SU-DHL-6 (cell line): ENCODE measurements at regions not wholly inside any gene's neighbourhood (a gene's known extent, or its start where the extent isn't known, plus 50 kb on each side); places are given as distances from the start of the nearest gene placed in this dataset.

ENCODE experiments used
- H2AFZ ChIP-seq: fragments of 200-600 bp; sonication (generic); 2 replicates; pipeline ENCODE4 v1.6.1; 2014; ENCODE audit warnings: low read depth, mild to moderate bottlenecking, moderate library complexity, mixed read lengths, antibody characterized with exemption, low read length; ENCODE audit not compliant: severe bottlenecking
- H3F3A ChIP-seq: fragments of 200-600 bp; shearing (Covaris generic); 2 replicates; pipeline ENCODE4 v1.6.0; 2016; ENCODE audit warnings: antibody characterized with exemption, mild to moderate bottlenecking; ENCODE audit not compliant: insufficient read depth
- H3K27ac ChIP-seq: fragments of 200-600 bp; sonication (generic); 2 replicates; pipeline ENCODE4 v1.5.1; 2016; ENCODE audit warnings: low read depth, mild to moderate bottlenecking, low read length, moderate library complexity, mixed read lengths
- H3K27me3 ChIP-seq: fragments of 200-600 bp; sonication (generic), shearing (Covaris generic); 2 replicates; pipeline ENCODE4 v1.6.0; 2014; ENCODE audit warnings: mild to moderate bottlenecking, low read length
- H3K36me3 ChIP-seq: fragments of 200-600 bp; sonication (generic); 2 replicates; pipeline ENCODE4 v1.6.1; 2014; ENCODE audit warnings: mild to moderate bottlenecking, low read length, mixed read lengths
- H3K4me2 ChIP-seq: fragments of 300-600, 200-600 bp; shearing (Covaris generic), sonication (generic); 2 replicates; pipeline ENCODE4 v1.6.0; 2014; ENCODE audit warnings: low read length, low read depth, mild to moderate bottlenecking; ENCODE audit not compliant: poor library complexity, severe bottlenecking
- H3K4me3 ChIP-seq: fragments of 200-600 bp; sonication (generic); 2 replicates; pipeline ENCODE4 v1.5.1; 2014; ENCODE audit warnings: antibody characterized with exemption, low read length, mild to moderate bottlenecking, mixed read lengths; ENCODE audit not compliant: insufficient read depth, poor library complexity, severe bottlenecking
- H3K79me2 ChIP-seq: fragments of 200-600 bp; sonication (generic); 2 replicates; pipeline ENCODE4 v1.6.1; 2014; ENCODE audit warnings: mild to moderate bottlenecking, low read length, moderate library complexity; ENCODE audit not compliant: insufficient read depth
- H3K9ac ChIP-seq: fragments of 200-600 bp; sonication (generic); 2 replicates; pipeline ENCODE4 v1.7.0; 2014; ENCODE audit warnings: mild to moderate bottlenecking, low read length
- H3K9me2 ChIP-seq: fragments of 200-600 bp; sonication (generic); replicated peaks from 2 replicates; pipeline ENCODE4 v1.6.1; 2014; ENCODE audit warnings: low read length; ENCODE audit not compliant: insufficient read depth
- H3K9me3 ChIP-seq: fragments of 200-600 bp; sonication (generic); 2 replicates; pipeline ENCODE4 v1.6.1; 2014; ENCODE audit warnings: low read length, mixed read lengths; ENCODE audit not compliant: insufficient read depth
- H4K20me1 ChIP-seq: fragments of 200-600 bp; sonication (generic); 2 replicates; pipeline ENCODE4 v1.6.1; 2014; ENCODE audit warnings: low read depth, mild to moderate bottlenecking, antibody characterized with exemption, low read length, moderate library complexity, mixed read lengths
- CTCF ChIP-seq: fragments of 200-600 bp; sonication (generic); IDR thresholded peaks from one replicate; pipeline ENCODE4 v1.5.1; 2017; ENCODE audit warnings: antibody characterized with exemption, mild to moderate bottlenecking, low read length, moderate library complexity; ENCODE audit not compliant: insufficient read depth, poor library complexity, severe bottlenecking
- EZH2phosphoT487 ChIP-seq: fragments of 200-600 bp; sonication (generic), shearing (Covaris generic); conservative IDR thresholded peaks from 2 replicates; pipeline ENCODE4 v1.6.1; 2018; ENCODE audit warnings: mild to moderate bottlenecking, antibody characterized with exemption, low read length, moderate library complexity, mixed read lengths

GRCh38 chr2:363824-364470, 76.1 kb upstream of the ALKAL2 start:
- no peaks in the 10 kb centered on the region for H3F3A ChIP-seq
- no peak overlapping the region for H3K4me3 ChIP-seq
- no peak overlapping the region for H3K27ac ChIP-seq
- no peak overlapping the region for H2AFZ ChIP-seq
- H3K9ac ChIP-seq, result no peak overlapping the region
- H3K4me2 ChIP-seq, result no peak overlapping the region
- no peaks in the 10 kb centered on the region for H3K9me2 ChIP-seq
- no peaks in the 10 kb centered on the region for H3K27me3 ChIP-seq
- no peak for TF ChIP-seq CTCF
- H3K9me3 ChIP-seq, result no peaks in the 10 kb centered on the region
- H3K36me3 ChIP-seq, result no peaks in the 10 kb centered on the region
- no peaks in the 10 kb centered on the region for H4K20me1 ChIP-seq
- H3K79me2 ChIP-seq, result no peaks in the 10 kb centered on the region

- Histone ChIP-seq H3K9ac (no peak overlapping the region), H3K27ac (no peak overlapping the region), H4K20me1 (no peaks in the 10 kb centered on the region), H2AFZ (no peak overlapping the region), H3K4me2 (no peak overlapping the region), H3K79me2 (no peaks in the 10 kb centered on the region), H3F3A (no peaks in the 10 kb centered on the region), H3K36me3 (no peaks in the 10 kb centered on the region), H3K9me3 (no peaks in the 10 kb centered on the region), H3K4me3 (no peak overlapping the region), H3K27me3 (no peaks in the 10 kb centered on the region), H3K9me2 (no peaks in the 10 kb centered on the region)
- TF ChIP-seq CTCF (no peak), EZH2phosphoT487 (no peak)
Observed at GRCh38 chr2:362924-363323, 75.0 kb upstream of the ALKAL2 start.

GRCh38 chr2:360124-360523, 72.2 kb upstream of the ALKAL2 start:
- H3K27ac ChIP-seq, result no peak overlapping the region
- H3K9ac ChIP-seq, result no peak overlapping the region
- H4K20me1 ChIP-seq, result no peaks in the 10 kb centered on the region
- no peak overlapping the region for H3K4me2 ChIP-seq
- no peak overlapping the region for H2AFZ ChIP-seq
- no peaks in the 10 kb centered on the region for H3K9me2 ChIP-seq
- no peaks in the 10 kb centered on the region for H3K9me3 ChIP-seq
- no peaks in the 10 kb centered on the region for H3K36me3 ChIP-seq
- no peaks in the 10 kb centered on the region for H3K79me2 ChIP-seq
- H3K27me3 ChIP-seq, result no peaks in the 10 kb centered on the region
- no peaks in the 10 kb centered on the region for H3F3A ChIP-seq
- no peak for TF ChIP-seq EZH2phosphoT487
- TF ChIP-seq CTCF, result no peak
- no peak overlapping the region for H3K4me3 ChIP-seq
